Effector CD4-positive, alpha-beta T cell (primary cell): ENCODE measurements at regions not wholly inside any gene's neighbourhood (a gene's known extent, or its start where the extent isn't known, plus 50 kb on each side); places are given as distances from the start of the nearest gene placed in this dataset.
A peak's percentile ranks its signal among the peaks of the same experiment; 100 is the strongest.

Source experiments
- DNase-seq: peaks from one replicate; pipeline ENCODE4 v3.0.0-alpha.2; 2020

DNA sequence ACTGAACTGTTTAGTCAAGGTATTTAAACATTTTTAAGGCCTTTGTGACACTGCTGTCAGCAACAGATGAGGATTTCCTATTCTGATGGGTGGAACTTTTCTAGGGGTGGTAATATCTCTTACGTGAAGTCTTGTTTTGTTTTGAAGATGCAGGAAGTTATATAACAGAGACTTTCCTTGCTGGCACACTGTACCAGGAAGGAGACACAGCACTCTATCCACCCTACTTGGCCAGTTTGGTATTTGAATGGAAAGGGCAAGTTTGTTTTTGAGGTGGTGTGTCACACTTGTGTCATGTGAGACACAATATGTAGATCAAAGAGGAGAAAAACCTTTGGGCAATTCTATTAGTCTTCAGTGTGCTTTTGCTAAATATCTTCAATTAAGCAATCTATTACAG is 51.6 kb upstream of the SRP54 start:
- DNase-seq = peak; percentile 34

DNA sequence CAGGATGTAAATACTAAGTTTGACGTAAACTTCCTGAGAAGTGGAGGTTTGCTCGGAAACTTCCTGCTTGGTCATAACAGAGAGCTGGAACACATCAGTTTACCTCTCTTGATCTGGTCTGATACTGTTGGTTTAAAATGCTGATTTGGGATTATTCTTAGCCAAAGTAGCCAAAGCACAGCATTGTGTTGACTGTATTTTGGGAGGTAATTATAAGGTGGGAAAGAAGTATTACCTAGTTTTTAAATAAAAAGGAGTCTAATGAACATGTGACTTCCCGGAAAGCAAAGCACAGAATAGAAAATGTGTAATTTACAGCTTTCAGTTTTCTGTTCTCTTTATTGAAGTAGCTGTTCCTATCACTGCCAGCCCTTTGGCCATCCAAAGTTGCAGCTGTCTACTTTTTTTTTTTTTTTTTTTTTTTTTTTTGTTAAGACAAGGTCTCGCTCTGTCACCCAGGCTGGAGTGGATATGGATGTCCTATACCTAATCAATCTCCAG is 52.2 kb upstream of the SRP54 start:
- no peak for DNase-seq

DNA sequence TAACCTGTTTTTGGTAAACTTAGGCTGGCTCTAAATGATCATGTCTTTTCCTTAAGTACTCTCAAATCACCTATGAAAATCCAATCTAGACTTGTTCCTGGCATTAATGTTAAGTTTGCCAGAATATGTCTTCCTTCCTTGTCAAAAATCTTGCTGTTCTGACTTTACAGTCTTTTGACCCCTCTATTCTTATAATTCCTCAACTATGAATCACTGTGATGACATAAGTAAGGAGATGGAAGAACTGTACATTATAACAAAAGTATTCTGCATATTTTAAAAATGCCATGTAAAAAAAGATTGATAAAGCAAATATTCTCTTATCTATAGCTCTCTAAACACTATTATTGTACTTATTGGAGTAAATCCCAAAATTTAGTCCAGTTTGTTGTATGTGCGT is 51.4 kb upstream of the BAZ1A start:
- no peak for DNase-seq
